HG02759 (cell line): ENCODE measurements at regions not wholly inside any gene's neighbourhood (a gene's known extent, or its start where the extent isn't known, plus 50 kb on each side); places are given as distances from the start of the nearest gene placed in this dataset.

Source experiments
- ATAC-seq: cut with Tn5 transposase; IDR thresholded peaks from one replicate; pipeline ENCODE4 v1.9.1; 2021; ENCODE audit warnings: mild to moderate bottlenecking, moderate library complexity; ENCODE audit not compliant: unreplicated experiment

- ATAC-seq, result no peak
Measured at GRCh38 chr11:10641912-10642697, 51.5 kb downstream of the IRAG1 start.

DNA sequence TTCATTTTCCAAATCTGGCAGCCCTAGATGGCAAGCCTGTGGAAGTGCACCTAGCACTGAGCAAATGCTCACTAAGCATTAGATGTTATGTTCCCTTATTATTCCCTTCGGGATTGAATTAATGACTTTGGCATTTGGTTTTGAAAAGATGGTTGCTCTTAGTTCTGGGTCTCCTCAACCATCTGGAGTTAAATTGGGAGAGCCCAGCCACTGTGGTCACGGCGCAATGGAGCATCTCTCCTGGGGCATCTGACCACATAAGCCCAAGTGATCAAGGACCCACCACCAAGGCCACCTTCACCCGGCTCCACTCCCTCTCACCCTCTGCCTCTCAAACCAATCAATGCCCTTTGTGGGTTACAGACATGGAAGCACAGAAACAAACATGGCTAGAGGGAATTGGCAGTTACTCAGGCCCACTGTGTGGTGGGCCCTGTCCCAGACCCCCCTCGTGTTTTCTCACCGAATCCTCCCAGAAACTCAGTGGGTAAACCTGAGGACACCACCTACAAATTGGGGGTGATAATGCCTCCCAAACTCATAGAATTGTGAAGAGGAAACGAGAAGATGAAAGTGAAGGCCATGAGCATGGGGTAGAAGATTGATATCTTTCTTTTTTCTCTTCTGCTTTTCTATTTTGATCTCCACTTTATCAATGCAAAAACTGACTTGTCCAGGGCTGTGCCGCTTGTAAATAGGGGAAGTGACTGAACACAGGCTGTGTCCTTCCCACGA lies 52.2 kb downstream of the IRAG1 start:
- peak; percentile 73 for ATAC-seq

DNA sequence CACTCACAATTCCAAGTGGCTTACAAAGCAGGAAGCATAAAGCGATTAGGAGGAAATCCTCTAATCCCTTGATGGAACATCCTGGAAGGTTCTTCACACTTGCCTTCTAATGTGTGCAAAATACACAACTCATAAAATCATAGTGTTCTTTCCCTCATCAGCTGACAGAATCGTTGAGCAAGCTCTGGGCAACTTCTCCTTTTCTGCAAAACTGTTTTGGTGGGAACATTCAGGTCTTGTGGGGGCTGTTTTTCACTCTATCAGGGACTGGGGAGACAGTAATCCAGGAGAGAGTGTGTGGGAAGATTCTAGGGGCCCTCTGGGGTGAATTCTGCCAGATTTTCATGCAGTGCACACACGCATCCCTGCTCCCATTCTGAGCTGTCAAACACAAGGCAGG lies 53.2 kb downstream of the IRAG1 start:
- no peak for ATAC-seq

- no peak for ATAC-seq
Measured at GRCh38 chr11:10639350-10639749, 54.2 kb downstream of the IRAG1 start.

- ATAC-seq, result no peak
Measured at GRCh38 chr11:10638316-10638925, 55.1 kb downstream of the IRAG1 start.

- no peak for ATAC-seq
Measured at GRCh38 chr11:10637731-10638151, 55.8 kb downstream of the IRAG1 start.

GRCh38 chr11:10634407-10634806 lies 59.1 kb downstream of the IRAG1 start:
- ATAC-seq, result no peak

GRCh38 chr11:10633261-10633660 lies 60.3 kb downstream of the IRAG1 start:
- ATAC-seq, result no peak

DNA sequence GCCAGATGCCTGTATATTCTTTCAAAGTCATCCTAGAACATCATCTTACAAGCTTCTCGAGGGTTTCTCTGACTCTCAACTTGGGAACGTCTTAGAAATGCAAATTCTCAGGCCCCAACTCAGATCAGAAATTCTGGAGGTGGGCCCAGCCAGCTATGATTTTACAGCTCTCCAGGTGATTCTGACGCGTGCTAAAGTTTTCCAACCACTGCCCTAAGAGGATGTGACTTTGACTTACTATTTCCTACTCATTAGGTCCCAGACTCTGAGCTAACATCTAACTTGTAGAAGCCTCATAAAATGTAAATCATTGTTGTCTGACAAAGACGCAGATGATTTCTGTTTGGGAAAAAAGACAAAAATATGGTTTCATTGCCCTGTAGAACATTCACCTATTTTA lies 61.1 kb downstream of the IRAG1 start:
- ATAC-seq, result no peak

DNA sequence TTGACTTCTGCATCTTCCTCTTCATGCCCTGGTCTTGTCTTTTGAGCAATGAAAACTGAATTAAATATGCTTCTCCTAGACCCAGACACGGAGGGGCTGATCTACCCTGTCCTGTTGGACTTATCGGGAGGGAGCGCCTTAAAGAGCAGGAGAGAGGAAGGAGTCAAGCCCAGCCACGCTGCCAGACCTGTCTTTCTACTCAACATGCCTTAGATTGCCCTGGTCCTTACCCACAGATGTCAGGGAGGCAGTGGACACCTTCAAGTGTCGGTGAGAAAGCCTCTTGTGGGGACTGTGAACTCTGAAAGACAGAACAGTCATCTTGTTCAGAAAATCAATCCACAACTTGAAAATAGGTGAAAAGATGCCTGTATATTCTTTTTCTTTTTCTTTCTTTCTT lies 61.8 kb downstream of the IRAG1 start:
- ATAC-seq, result no peak

DNA sequence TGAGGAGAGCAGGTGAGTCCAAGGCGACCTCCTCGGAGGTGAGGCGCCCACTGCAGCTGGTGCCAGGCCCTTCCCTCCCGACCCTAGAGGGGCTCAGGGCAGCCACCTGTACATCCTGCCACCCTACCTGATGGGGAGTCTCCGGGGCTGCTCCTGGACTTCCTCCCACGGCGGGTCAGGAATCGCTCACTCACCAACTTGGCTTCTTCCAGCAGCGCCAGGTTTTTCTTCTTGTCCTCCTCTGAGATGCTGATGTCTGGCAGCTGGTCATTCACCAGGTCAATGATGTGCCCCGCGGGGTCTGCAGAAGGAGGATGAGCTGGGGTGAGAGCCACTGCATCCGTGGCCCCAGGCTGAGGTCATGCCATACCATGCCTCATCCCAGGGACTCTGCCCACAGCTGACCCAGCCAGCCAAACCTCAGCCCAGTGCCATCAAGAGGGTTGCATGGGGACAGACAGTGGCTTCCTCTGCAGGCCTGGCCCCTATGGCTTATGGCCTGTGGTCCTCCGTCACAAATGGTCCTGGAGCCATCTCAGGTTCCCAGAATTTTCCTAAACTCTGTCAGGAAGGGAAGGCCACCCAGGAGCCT lies 61.0 kb upstream of the LYVE1 start:
- no peak for ATAC-seq

- no peak for ATAC-seq
Measured at GRCh38 chr11:10628508-10629236, 60.2 kb upstream of the LYVE1 start.

DNA sequence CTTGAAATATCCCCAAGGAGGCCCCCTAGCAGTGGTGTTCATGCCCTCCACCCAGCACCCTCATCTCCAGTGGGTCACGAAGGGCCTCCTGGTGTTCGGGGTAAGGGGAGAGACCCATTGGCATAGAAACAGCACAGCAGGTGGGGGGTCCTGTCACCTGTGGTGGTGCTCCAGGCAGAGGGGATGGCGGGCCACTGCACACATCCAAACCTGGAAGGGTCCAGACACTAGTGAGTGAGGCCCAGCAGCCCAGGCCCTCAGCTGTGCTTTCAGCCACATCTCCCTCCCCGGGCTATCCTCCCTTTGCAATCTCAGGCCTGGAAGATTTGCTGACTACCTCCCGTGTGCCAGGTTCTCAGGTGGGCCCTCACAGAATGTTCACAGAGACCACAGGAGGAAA lies 59.4 kb upstream of the LYVE1 start:
- ATAC-seq, result no peak

GRCh38 chr11:10627291-10627690 lies 58.8 kb upstream of the LYVE1 start:
- ATAC-seq, result no peak

- ATAC-seq, result no peak
Measured at GRCh38 chr11:10625982-10626311, 57.5 kb upstream of the LYVE1 start.

- no peak for ATAC-seq
Measured at GRCh38 chr11:10625281-10625981, 57.0 kb upstream of the LYVE1 start.

- ATAC-seq, result no peak
Measured at GRCh38 chr11:10623797-10624761, 55.6 kb upstream of the LYVE1 start.

DNA sequence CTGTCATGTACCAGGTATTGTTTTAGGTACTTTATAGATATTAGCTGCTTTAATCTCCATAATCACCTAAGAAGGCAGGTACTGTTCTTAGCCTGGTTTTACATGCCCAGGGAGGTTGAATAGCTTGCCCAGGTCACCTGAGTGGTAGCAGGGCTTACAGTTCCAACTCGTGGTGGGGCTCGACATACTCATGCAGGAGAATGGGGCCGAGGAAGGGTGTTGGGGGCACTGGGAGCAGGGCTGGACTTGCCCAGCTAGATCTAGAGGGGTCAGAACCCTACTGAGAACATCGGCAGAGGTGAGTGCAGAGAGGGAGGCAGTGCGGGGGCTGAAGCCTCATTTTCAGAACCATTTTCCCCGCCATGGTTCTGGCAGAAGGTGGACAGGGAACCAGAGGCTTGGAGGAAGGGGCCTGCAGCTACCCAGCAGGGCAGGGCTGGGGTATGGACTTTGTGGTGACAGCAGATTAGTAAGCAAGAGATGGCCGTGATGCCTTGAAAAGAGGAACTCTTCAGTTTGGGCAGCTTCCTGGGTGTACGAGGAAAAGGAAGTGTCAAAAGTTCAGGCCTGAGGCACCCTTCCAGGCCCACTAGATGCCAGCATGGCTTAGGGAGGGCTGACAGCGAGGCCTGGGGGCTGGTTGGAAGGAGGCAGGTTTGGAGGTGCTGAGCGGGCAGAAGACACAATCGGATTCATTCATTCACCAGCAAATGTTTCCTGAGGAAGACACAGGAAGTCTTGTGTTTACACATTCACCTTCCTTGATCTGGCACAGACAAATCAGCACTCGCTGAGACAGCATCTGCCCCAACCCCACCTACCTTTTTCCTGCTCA lies 54.7 kb upstream of the LYVE1 start:
- ATAC-seq, result no peak
